ENCODE measurements at regions not wholly inside any gene's neighbourhood (a gene's known extent, or its start where the extent isn't known, plus 50 kb on each side); places are given as distances from the start of the nearest gene placed in this dataset.

DNA sequence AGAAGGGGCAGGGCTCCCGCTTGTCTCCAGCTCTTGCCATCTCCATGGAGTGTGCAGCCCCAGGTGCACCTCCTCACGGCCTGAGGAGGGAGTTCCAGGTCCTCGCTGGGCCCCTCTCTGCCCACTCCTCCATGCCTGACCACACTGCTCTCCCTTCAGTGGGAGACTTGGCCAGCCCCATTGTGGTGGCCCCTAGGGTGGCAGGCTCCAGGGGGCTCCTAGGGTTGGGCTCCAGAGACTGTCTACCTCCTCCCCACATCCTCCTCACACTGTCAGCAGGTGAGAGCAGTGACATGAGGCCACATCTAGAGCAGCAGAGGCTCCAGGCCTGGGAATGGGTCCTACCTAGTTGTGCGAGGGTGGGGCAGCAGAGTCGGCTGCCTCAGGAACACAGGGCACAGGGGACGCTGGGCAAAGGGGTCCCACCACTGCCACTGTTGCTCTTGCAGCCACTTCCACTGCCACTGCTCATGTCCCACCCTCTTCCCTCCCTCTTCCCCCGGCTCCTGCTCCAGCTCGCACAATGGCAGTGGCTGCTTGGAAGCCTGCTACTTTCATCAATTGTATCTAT, 514.8 kb downstream of the MRPL39 start:
- H3K9me3 Mint-ChIP-seq = no peaks in the 10 kb centered on the region
- ChIA-PET CTCF (no interaction called here), POLR2A (no interaction called here)
- no peak overlapping the region for H3K27ac Mint-ChIP-seq
- no peak for DNase-seq
- no peak overlapping the region for H3K4me3 Mint-ChIP-seq
- no peaks in the 10 kb centered on the region for H3K4me1 Mint-ChIP-seq
- no peaks in the 10 kb centered on the region for H3K36me3 Mint-ChIP-seq (ENCODE audit: low read depth)
- no peaks in the 10 kb centered on the region for H3K27me3 Mint-ChIP-seq

DNA sequence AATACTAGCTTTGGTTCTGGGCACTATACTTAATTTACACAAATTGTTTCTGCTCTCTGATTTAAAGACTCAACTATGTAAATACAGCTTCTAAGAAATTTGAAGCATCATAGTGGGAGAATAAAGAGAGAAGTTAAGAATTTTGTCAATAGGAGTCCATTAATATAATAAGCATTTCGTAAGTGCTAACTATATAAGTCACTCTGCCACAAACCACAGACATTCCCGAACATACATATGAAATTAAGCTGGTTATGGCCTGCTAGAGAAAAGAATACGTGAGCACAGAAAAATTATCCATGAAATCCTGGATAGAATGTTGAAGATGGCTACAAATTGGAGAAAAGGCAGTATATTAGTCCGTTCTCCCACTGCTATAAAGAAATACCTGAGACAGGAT, 526.2 kb downstream of the MRPL39 start:
- Mint-ChIP-seq H3K27me3 (no peaks in the 10 kb centered on the region), H3K27ac (no peak overlapping the region), H3K4me1 (no peaks in the 10 kb centered on the region), H3K9me3 (no peaks in the 10 kb centered on the region), H3K36me3 (ENCODE audit: low read depth) (no peaks in the 10 kb centered on the region), H3K4me3 (no peak overlapping the region)
- ChIA-PET CTCF (interaction anchor here (0.8 kb wide), 1 partner anchor 177 kb away, joined by 3 read pairs; no protein-coding TSS in a partner anchor), POLR2A (no interaction called here)
- DNase-seq = no peak

- no peak overlapping the region for H3K27ac Mint-ChIP-seq
- no peaks in the 10 kb centered on the region for H3K36me3 Mint-ChIP-seq (ENCODE audit: low read depth)
- H3K4me3 Mint-ChIP-seq = no peak overlapping the region
- no peaks in the 10 kb centered on the region for H3K9me3 Mint-ChIP-seq
- H3K27me3 Mint-ChIP-seq = no peaks in the 10 kb centered on the region
- CTCF ChIA-PET = interaction anchor here (0.8 kb wide), 1 partner anchor 177 kb away, joined by 3 read pairs; no protein-coding TSS in a partner anchor
- POLR2A ChIA-PET = no interaction called here
- DNase-seq = no peak
- no peaks in the 10 kb centered on the region for H3K4me1 Mint-ChIP-seq
Measured at GRCh38 chr21:25080661-25081060, 526.6 kb downstream of the MRPL39 start.

DNA sequence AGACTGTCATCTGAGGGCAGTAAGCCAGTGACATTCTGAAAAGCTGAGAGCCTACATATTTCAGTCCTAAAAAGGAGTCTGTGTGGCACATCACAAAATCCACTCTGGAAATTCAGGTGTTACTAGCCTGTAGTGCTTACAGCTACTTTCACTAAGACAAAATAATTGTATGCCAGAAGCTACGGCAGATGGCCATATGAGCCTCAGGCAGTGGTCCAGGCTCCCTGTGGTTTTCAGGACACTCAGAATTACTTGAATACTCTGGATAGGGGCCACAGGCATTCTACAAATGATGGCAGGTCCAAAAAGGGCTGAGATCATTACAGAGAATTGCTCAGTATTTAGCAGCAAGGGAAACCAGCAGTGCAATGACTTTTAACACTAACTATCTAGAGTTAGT, 527.1 kb downstream of the MRPL39 start:
- POLR2A ChIA-PET = no interaction called here
- Mint-ChIP-seq H3K27me3 (no peaks in the 10 kb centered on the region), H3K4me3 (no peak overlapping the region), H3K4me1 (no peaks in the 10 kb centered on the region), H3K27ac (no peak overlapping the region), H3K36me3 (ENCODE audit: low read depth) (no peaks in the 10 kb centered on the region), H3K9me3 (no peaks in the 10 kb centered on the region)
- no peak for DNase-seq
- CTCF ChIA-PET = no interaction called here

DNA sequence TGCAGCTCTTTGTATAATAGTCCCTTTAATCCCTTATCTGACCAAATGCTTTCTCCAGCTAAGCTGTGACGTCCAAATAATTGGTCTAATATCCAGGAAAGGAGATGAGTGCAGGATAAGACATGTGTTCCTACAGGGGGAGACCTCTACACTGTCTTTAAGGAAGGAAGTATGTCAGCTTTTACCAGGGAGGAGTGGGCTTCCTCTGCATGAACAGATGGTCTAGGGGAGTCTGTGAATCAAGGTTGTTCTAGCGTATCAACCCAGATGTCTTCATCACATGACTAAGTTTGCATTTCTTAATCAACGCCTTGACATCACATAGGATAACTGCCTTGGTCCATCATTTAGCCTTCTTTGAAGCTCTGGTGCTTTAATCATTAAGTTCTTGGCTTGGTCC, 528.2 kb downstream of the MRPL39 start:
- Mint-ChIP-seq H3K4me3 (no peak overlapping the region), H3K36me3 (ENCODE audit: low read depth) (no peaks in the 10 kb centered on the region), H3K9me3 (no peaks in the 10 kb centered on the region), H3K27ac (no peak overlapping the region), H3K4me1 (no peaks in the 10 kb centered on the region), H3K27me3 (no peaks in the 10 kb centered on the region)
- DNase-seq = no peak
- POLR2A ChIA-PET = no interaction called here
- CTCF ChIA-PET = no interaction called here

GRCh38 chr21:25062061-25062460, 545.2 kb downstream of the MRPL39 start:
- H3K4me1 Mint-ChIP-seq = no peaks in the 10 kb centered on the region
- H3K4me3 Mint-ChIP-seq = no peak overlapping the region
- no peaks in the 10 kb centered on the region for H3K36me3 Mint-ChIP-seq (ENCODE audit: low read depth)
- H3K27ac Mint-ChIP-seq = no peak overlapping the region
- ChIA-PET POLR2A (no interaction called here), CTCF (no interaction called here)
- no peaks in the 10 kb centered on the region for H3K27me3 Mint-ChIP-seq
- H3K9me3 Mint-ChIP-seq = no peaks in the 10 kb centered on the region
- DNase-seq = no peak

DNA sequence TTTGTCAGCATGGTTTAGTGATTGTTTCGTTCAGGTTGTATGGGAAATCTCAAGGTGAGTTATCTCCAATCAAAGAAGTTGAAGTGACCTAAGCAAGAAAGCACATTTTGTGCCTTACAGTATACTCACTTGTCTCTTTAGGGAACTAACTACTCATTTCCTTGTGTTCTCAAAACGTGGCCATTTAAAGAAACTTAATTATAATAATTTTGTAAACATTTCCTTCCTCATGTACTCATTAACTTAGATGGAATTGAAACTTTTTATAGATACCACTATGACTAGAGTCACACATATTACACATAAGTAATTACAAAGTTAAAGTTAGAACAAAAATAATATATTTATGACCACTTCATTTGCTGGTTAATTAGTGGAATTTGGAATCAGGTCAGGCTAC, 552.6 kb downstream of the MRPL39 start:
- ChIA-PET CTCF (no interaction called here), POLR2A (no interaction called here)
- H3K4me1 Mint-ChIP-seq = no peaks in the 10 kb centered on the region
- H3K36me3 Mint-ChIP-seq (ENCODE audit: low read depth) = no peaks in the 10 kb centered on the region
- no peak for DNase-seq
- no peak overlapping the region for H3K27ac Mint-ChIP-seq
- H3K9me3 Mint-ChIP-seq = no peaks in the 10 kb centered on the region
- H3K4me3 Mint-ChIP-seq = no peak overlapping the region
- no peaks in the 10 kb centered on the region for H3K27me3 Mint-ChIP-seq

DNA sequence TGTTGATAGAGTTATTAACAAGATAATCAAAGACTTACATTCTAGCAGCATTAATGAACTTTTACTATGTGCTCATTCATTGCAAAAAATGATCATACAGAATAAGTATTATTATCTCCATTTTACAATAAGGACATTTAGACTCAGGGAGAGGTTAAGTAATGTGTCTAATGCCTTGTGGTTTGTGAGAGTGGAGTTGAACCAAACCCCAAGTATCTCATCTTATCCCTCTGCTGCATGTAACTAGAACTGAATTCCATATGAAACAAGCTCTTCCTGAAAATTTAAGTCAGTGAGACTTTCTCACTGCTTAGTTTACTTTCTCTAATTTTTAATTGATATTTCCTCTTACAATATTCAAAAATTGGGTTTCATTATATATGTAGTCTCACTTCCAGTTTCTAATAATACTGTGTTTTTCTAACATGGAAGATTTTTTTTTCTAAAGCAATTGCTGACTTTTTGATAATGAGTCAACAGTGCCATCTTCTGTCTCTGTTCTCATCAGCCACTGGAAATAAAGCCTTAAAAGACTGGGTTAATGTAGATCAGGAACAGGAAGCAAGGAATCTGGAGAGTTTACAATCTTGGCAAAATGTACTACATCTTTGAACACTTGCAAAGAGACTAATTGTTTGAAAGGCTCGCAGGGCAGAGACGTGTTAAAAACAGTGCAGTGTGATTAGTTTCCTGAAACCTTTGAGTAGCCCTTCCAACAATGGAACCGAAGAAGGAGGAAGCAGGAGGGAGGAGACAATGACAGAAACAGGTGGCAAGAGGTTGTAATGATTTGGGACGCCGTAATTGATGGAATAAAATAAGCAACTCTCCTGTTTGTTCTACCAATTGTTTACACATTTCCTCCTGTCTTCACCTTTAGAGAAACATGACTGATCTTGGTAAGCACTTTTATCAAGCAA, 567.6 kb downstream of the MRPL39 start:
- no peaks in the 10 kb centered on the region for H3K4me1 Mint-ChIP-seq
- DNase-seq = no peak
- H3K36me3 Mint-ChIP-seq (ENCODE audit: low read depth) = no peaks in the 10 kb centered on the region
- H3K27me3 Mint-ChIP-seq = no peaks in the 10 kb centered on the region
- CTCF ChIA-PET = no interaction called here
- H3K9me3 Mint-ChIP-seq = no peaks in the 10 kb centered on the region
- no peak overlapping the region for H3K4me3 Mint-ChIP-seq
- POLR2A ChIA-PET = no interaction called here
- no peak overlapping the region for H3K27ac Mint-ChIP-seq

GRCh38 chr21:25036775-25037174, 570.5 kb downstream of the MRPL39 start:
- no peaks in the 10 kb centered on the region for H3K4me1 Mint-ChIP-seq
- no peaks in the 10 kb centered on the region for H3K9me3 Mint-ChIP-seq
- H3K27me3 Mint-ChIP-seq = no peaks in the 10 kb centered on the region
- H3K27ac Mint-ChIP-seq = no peak overlapping the region
- H3K4me3 Mint-ChIP-seq = no peak overlapping the region
- no peak for DNase-seq
- ChIA-PET POLR2A (no interaction called here), CTCF (no interaction called here)
- H3K36me3 Mint-ChIP-seq (ENCODE audit: low read depth) = no peaks in the 10 kb centered on the region

GRCh38 chr21:25031750-25032149, 575.5 kb downstream of the MRPL39 start:
- Mint-ChIP-seq H3K4me1 (no peaks in the 10 kb centered on the region), H3K36me3 (ENCODE audit: low read depth) (no peaks in the 10 kb centered on the region), H3K4me3 (no peak overlapping the region), H3K9me3 (no peaks in the 10 kb centered on the region), H3K27me3 (no peaks in the 10 kb centered on the region), H3K27ac (no peak overlapping the region)
- no peak for DNase-seq
- POLR2A ChIA-PET = no interaction called here
- CTCF ChIA-PET = no interaction called here

GRCh38 chr21:25029580-25029979, 577.7 kb downstream of the MRPL39 start:
- POLR2A ChIA-PET = no interaction called here
- no peak for DNase-seq

GRCh38 chr21:25025596-25025995, 581.7 kb downstream of the MRPL39 start:
- Mint-ChIP-seq H3K4me3 (no peak overlapping the region), H3K4me1 (no peaks in the 10 kb centered on the region), H3K27me3 (no peaks in the 10 kb centered on the region), H3K9me3 (peaks cover 7% of the 10 kb centered on the region), H3K36me3 (ENCODE audit: low read depth) (no peaks in the 10 kb centered on the region), H3K27ac (no peak overlapping the region)
- DNase-seq = no peak
- CTCF ChIA-PET = no interaction called here
- POLR2A ChIA-PET = no interaction called here

More at GRCh38 chr21:25029580-25029979, 577.7 kb downstream of the MRPL39 start:
- CTCF ChIA-PET = no interaction called here
- H3K27ac Mint-ChIP-seq = no peak overlapping the region
- no peaks in the 10 kb centered on the region for H3K27me3 Mint-ChIP-seq
- no peak overlapping the region for H3K4me3 Mint-ChIP-seq
- no peaks in the 10 kb centered on the region for H3K9me3 Mint-ChIP-seq
- H3K4me1 Mint-ChIP-seq = no peaks in the 10 kb centered on the region
- H3K36me3 Mint-ChIP-seq (ENCODE audit: low read depth) = no peaks in the 10 kb centered on the region

GRCh38 chr21:25024639-25025038, 582.6 kb downstream of the MRPL39 start:
- Mint-ChIP-seq H3K36me3 (ENCODE audit: low read depth) (no peaks in the 10 kb centered on the region), H3K4me3 (no peak overlapping the region), H3K4me1 (no peaks in the 10 kb centered on the region), H3K9me3 (peaks cover 7% of the 10 kb centered on the region), H3K27ac (no peak overlapping the region), H3K27me3 (no peaks in the 10 kb centered on the region)
- CTCF ChIA-PET = no interaction called here
- POLR2A ChIA-PET = no interaction called here
- DNase-seq = no peak

GRCh38 chr21:25005388-25005787, 601.9 kb downstream of the MRPL39 start:
- no peaks in the 10 kb centered on the region for H3K4me1 Mint-ChIP-seq
- no peak for DNase-seq
- peaks cover 2% of the 10 kb centered on the region for H3K9me3 Mint-ChIP-seq
- H3K27ac Mint-ChIP-seq = no peak overlapping the region
- no peaks in the 10 kb centered on the region for H3K27me3 Mint-ChIP-seq
- POLR2A ChIA-PET = no interaction called here
- H3K4me3 Mint-ChIP-seq = no peak overlapping the region
- H3K36me3 Mint-ChIP-seq (ENCODE audit: low read depth) = no peaks in the 10 kb centered on the region
- CTCF ChIA-PET = interaction anchor here (0.5 kb wide), 1 partner anchor 91 kb away, joined by 10 read pairs; no protein-coding TSS in a partner anchor

Data from activated CD4-positive, alpha-beta T cell treated with anti-CD3 and anti-CD28 coated beads, Interleukin-2, amount 10 ng/mL, durations not matched to agents 7 days and 5 days (primary cell).